HG03159 (cell line): ENCODE measurements at regions not wholly inside any gene's neighbourhood (a gene's known extent, or its start where the extent isn't known, plus 50 kb on each side); places are given as distances from the start of the nearest gene placed in this dataset.

ENCODE experiments used
- ATAC-seq: cut with Tn5 transposase; IDR thresholded peaks from one replicate; pipeline ENCODE4 v1.9.1; 2021; ENCODE audit warnings: mild to moderate bottlenecking, moderate library complexity; ENCODE audit not compliant: unreplicated experiment

DNA sequence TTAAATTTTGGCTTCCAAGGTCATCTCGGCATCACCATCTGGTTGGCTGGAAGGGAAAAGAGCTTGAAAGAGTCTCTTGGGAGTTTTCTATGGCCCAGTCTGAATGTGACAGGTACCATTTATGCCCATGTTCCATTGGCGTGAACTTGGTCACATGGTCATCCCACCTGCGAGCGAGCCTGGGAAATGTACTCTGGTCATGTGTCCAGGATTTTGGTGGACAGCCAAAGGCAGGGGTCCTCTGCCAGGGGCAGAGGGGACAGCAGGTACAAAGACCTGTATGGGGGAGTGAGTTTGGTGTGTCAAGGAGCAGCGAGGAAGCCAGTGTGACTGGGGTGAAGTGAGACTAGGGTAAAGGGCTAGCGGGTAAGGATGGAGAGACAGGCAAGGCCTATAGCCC, 112.6 kb downstream of the CDC5L start:
- no peak for ATAC-seq

DNA sequence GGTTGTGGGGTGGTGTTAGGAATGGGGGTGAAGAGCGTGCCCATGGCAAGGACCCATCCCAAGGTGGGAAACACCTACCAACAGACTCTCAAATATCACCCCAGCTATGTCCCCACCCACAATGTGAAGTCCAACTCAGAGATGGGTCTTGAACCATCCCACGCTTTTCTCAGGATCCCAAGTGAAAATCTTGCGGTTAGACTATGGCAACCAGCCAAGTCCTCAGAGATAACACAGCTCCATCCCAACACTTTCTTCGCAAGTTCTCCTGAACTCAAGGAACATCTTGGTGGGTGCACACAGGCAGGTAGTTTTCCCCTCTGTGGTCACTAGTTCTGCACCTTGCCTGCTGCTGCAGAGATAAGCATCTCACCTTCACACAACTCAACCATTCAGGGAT, 116.0 kb downstream of the CDC5L start:
- ATAC-seq = no peak

DNA sequence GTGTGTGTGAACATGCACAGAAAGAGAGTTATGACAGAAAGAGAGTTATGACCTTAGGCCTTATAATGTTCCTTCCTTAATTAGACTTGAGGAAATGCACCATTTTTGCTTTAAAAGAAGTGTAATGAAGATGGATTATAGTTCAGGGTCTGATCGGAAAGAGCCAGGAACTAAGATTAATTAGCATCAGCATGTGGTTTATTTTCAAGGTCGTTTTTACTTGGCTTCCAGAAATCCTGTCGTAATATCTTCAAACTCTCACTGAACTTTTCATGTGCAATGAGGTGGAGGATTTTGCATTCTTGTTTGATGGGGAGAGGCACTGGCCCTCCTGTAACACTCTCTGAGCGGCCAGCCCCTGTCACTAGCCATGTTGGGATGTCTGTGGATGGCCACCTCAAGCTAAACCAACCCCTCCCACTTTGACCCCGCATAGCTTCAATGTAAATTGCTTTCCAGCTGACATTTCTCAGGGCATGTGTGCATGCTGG, 116.8 kb downstream of the CDC5L start:
- ATAC-seq = no peak

DNA sequence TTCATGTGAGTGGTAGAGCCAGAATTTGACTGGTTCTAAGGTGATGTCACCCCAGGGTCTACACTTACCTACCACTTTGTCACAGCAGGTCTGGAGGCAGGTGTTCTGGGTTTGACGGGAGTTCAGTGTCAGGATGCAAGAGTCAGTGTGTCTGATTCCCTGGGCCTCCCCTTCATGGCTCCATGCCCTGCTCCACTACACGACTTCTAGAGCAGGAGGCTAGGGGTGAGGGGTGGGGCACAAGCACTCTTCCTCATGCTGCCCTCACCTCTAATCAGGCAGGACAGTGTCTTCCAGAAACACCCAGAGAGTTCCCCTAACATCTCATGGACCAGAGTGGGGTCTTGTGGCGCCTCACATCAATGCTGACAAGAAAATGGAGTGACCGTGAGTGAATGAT, 118.2 kb downstream of the CDC5L start:
- no peak for ATAC-seq

DNA sequence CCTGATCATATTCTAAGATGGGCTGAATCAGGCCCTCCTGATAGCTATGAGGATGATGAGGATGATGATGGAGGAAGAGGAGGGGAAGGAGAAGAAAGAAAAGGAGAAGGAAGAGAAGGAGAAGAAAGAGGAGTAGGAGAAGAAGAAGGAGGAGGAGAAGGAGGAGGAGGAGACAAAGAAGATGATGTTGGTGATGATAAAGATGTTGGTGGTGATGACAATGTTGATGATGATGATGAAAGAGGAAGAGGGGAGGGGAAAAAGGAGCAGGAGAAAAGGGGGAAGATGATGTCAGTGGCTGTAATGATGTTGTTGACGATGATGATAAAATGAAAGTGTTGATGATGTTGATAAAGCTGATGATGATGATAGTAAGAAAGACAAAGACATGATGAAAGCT, 119.5 kb downstream of the CDC5L start:
- ATAC-seq = no peak

DNA sequence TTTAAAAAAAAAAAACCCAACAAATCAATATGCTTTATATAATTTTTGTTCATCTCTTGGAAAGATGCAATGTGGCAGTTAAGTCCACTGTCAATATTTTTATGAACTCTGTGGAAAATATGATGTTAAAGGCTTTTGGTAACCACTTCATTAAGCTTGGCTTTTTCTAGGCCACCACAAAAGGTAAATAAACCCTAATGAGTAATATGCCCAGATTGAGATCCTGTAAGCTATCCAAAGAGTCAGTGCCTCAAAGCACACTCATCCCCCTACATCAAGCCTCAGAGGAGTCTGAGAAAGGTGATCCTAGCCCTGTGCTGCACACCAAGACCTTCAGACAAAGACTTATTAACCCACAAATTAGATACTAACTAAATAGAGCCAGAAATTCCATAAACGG, 121.1 kb downstream of the CDC5L start:
- ATAC-seq = no peak

DNA sequence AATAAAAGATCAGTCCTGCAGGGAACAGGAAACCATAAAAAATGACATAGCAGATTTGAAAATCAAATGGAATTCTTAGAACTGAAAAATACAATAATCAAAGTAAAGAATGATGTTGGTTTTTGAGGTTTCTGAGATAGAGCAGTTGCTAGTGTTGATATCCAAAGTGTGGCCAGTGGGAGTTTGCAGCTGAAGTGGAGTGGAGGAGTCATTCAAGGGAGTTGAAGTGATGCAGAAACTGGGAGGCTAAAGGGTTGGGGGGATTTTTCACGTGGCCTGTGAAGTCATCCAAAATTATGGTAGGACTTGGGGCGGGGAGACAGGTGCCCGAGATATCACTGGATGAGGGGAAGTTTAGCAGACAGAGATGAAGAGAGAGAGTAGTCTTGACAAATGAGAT, 123.6 kb downstream of the CDC5L start:
- ATAC-seq = no peak

DNA sequence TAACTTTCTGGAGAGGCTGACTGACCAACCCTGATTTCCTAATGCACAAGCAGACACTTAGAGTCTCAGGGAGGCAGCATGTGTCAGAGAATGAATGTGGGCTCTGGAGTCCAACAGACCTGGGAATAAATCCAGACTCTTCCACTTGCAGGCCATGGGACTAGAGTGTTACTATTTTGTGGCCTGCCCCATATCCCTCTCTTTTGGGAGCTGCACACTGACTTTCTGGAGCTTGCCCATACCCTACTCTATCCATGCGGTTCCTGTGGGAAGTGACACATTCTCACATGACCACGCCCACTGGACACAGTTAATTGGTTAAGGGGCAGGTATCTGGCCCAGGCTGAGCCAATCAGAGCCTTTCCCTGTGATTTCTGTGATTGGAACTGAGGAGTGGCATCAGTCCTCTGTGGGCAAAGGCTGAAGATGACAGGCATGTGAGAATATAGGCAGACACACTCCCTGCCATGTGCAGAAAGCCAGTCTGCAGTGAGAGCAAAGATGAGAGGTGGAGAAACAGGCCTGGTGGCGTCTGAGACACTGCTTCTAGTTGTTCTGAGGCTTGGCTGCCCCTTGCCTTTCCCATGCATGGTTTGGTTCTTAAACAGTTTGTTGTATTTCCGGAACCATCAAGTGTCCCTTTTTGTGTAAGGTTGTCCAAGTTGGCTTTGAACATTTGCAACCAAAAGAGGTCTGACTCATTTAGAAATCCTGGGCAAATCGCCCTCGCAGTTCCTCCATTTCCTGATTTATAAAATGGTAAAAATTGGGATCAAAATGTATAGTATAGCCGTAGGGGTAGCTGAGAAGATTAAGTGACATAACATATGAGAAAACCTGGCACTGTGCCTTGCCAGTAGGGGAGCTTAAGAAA, 125.6 kb downstream of the CDC5L start:
- no peak for ATAC-seq

DNA sequence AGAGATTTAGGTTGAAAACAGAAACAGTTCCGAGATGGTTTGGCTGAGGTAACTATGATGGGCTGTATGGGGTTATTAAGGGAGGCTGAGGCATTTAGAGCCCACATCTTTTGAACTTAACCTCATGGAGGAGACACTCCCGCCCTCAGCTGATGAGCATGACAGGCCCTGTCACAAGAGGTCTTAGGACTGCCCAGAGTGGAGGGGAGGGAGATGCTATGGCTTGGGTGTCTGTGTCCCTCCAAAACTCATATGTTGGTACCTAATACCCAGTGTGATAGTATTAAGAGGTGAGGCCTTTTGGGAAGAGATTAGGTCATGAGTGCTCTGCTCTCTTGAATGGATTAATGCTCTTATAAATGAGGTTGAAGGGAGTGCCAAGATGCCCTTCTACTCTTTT, 126.6 kb downstream of the CDC5L start:
- no peak for ATAC-seq

DNA sequence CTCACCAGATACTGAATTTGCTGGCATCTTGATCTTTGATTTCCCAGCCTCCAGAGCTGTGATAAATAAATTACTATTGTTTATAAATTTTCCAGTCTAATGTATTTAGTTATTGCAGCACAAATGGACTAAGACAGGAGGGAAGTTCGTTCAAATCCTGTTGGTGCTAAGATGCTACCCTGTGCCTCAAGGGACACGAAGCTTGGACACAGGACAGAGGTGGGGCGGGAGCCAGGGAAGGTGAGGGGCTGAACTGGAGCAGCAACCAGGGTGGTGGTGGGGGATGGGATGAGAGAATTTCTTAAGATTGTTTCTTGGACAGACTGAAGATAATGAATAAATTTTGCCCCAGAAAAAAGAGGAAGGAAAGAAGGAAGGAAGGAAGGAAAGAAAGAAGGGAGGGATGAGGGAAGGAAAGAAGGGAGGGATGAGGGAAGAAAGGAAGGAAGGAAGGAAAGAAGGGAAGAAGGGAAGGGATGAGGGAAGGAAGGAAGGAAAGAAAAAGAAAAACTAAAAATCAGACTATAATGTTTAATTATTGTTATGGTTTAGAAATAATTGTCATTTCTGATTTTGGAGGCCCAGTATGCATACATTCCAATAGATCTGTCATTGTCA, 127.2 kb downstream of the CDC5L start:
- ATAC-seq = no peak

DNA sequence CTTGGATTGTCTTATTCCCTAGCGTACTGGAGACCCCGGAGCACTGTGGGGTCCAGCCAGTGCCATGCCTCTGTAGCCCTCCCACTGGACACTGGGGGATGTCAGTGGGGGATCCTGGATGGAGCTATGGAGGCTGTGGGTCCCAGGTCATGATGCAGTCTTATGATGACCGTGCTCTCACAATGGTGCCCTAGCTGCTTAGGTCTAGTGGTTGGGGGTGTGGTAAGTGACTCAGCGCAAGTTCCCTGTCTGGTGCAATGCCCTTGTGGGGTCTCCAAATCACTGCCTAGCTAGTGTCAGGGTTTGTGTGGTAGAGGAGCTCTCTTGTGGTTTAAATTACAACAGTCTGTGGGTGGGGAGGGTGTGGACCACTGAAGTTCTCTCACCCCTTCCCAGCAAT, 135.4 kb downstream of the CDC5L start:
- no peak for ATAC-seq

DNA sequence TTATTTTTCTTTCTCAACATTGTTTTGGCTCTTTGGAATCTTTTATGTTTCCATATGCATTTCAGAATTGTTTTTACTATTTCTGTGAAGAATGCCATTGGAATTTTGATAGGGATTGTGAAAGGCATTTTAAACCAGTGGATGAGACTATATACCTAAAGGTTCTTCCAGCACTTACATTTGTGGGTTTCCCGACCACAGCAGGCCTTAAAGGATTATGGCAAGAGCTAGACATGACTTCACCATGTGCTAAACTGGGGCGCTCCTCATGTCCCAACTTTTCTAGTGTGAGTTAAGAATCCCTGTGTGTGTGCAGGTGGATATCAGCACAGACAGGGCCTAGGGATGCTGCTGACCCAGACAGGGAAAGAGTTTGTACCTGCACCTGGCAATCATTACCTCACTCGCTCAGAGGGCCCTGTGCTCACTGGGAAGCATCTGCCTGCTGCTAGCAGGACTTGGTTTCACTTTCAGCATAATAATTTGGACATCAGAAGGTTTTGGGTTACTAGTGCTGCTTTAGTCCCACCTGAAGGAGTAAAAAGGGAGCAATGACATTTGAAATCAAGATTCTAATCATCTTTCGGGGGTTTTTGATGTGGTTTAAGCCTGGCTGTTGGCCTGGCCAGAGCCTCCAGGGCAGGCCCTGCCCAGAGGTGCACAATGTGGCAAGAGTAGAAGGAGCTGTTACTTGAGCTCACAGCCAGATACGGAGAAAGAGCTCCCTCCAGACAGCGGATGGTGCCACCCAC, 137.1 kb downstream of the CDC5L start:
- ATAC-seq = no peak

DNA sequence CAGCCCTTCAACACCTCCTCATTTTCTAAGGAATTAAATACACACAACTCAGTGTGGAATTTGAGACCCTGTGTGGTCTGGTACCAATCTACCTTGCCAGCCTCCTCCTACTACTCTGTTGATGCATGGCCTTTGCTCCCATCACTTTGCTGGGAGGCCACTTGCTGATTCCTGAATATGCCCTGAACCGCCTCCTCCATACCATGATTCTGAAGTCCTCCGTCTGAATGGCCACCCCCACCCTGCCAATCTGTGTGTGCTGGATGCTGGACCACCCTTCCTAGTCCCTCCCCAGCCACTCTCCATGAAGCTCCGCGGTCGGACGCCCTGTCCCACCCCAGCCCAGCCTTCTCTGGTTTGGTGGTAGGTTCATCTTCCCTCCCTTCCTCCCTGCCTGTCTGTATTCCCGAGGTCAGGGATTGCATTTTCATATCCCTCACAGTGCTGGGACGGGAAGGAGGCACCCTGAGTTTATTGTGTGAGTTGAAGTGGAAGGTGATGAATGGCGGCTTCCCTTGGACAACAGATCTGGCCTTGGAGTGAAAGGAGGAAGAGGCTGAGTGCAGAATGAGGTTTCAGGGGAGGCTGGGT, 138.3 kb downstream of the CDC5L start:
- ATAC-seq = no peak

DNA sequence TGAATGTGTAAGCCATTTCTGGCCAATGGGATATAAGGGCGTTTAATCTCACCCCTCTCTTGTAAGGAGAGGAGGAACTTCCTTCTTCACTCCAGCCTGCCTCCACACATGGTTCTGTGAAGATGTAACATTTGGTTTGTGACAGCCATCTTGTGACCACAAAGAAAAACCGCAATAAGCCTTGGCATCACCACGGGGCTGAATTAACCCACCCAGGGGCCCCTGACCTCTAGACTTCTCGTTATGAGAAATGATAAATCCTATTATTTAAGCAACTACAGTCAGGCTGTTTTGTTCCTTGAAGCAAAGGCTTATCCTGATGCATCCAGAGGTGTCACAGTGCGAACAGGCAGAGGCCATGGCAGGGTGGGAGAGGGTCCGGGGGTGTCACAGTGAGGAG, 139.7 kb downstream of the CDC5L start:
- ATAC-seq = no peak

DNA sequence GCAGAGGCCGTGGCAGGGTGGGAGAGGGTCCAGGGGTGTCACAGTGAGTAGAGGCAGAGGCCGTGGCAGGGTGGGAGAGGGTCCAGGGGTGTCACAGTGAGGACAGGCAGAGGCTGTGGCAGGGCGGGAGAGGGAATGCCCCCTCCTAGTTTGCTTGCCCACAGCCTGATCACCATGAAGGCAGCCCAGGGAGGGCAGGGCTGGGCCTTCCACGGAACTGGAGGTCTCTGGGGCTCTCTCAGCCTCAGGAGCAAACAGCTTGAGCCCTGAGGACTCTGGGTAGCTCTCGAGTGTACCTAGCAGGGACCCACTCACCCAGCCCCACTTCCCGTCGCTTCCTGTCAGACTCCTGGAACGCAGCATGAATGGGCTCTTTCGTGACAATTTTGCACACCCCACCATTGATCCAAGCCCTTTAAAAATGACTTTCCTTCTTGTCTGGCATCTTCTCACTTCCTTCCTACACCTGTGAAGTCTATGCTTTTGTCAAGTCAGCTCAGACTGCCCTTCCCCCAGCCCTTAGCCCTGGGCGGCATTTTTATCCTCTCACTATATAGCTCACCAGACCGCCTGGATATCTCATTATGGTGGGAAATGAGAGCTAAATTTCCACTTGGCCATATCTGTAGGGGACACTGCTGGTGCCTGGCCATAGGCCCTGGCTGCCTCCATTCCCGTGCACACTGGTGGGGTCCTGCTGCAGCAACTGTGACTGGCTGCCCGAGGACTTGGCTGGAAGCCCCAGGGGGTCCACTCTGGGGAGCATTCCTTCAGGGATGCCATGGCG, 140.3 kb downstream of the CDC5L start:
- no peak for ATAC-seq

DNA sequence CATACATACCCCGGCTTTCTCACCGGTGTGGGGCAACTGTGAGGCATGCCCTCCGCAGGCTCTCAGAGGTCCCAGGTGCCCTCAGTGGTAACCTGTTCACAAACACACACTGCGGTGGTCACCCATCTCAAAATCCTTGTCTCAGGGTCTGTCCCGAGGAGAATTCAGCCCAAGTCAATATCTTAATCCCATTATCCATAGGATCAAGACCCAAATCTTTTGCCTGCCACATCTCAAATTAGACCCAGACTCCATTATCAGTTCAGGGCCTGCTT, 140.8 kb downstream of the CDC5L start:
- ATAC-seq = no peak

DNA sequence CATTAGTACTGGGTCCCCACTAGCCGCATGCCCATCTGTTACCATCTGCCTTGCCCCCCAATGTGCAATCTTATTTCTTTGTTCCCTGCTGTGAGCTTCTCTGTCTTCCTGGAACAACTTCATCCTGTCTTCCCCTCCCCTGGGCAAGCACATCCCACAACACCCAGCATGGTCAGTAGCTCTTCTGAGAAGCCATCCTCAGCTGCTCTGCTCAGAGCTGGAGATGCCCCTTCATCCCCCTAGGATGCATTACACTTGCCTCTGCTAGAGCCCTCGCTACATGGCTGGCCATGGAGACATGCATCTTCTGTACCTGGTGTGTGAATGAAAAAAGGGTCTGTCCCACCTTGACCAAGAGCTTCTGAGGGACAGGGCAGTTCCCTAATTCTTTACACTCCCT, 141.2 kb downstream of the CDC5L start:
- ATAC-seq = no peak

DNA sequence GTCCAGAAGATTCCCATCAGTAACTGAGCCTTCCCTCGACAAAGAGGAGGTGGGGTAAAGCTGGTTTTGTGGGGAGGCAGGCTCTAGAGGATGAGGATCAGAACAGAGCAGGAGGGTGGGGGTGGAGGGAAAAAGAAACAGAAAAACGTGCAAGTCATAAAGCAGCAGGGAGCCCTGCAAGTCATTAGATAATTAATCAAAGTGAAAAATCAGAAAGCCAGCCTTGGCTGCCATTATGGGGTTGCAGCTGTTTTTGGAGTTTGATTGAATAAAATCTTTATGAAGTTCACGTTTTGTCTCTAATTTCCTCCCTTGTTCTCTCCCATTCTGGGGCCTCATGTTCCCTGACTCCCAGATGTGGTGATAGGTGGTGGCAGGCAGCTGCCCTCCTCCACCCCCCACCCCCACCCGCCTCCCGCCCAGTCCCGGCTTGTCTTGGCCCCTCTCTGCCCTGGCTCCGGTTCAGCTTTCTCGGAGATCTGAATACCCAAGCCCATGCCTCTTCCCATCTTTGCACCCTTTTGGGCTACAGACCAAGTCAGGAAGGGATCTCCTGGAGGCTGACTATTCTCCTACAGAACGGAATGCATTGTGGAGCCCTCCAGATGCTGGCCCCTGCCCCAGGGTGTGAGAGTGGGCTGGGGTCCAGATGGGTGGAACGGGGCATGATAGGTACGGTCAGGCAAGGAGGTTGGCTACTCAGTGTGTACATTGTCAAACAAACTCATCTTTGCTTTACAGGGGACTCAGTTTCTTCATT, 141.8 kb downstream of the CDC5L start:
- no peak for ATAC-seq

DNA sequence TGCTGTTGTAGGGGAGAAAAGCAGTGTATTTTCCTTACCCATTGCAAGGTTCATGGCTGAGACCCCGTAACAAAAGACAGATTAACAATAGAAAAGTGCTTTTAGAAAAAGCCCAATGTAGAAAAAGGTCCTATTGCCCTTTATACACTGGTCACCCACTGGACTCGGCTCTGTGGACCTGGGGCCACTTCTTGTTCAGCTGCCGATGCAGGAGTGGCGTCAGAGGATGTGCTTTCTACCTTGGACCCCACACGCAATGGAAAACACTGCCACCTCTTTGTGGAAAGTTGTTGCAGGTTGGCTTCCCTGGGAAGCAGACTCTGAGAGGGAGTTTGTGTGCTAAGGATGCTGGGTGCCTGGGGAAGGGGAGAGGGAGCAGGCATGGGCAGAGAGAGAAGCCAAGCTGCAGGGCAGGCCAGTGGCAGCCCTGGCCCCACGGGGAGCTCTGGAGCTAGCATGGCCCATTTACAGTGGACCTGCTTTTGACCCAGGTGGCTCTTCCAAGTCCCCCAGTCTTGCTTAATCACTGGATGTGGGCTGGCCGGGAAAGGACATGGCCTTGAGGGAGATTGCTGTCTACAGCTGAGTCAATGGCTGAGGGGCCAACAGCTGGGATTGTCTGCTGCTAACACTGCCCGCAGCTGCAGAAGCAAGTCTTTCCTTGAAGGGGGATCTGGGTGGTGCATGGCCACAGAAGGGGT, 142.9 kb downstream of the CDC5L start:
- no peak for ATAC-seq

DNA sequence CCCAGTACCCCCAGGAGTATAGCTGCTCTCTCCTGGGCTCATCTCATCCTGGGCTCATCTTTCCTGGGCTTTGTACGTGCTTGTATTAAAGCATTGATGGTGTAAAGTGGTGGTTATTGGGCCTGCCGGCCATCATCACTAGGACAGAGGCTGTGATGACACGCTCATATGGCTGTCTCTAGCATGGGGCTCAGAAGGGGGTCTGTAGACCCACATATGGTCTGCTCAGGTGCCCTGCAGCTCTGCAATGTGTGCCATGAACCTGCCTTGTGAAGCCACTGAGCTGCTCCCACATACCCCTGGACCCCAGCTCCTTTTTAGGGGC, 143.4 kb downstream of the CDC5L start:
- no peak for ATAC-seq
